Activated CD4-positive, alpha-beta T cell treated with anti-CD3 and anti-CD28 coated beads for 24 hours (primary cell): ENCODE measurements at regions not wholly inside any gene's neighbourhood (a gene's known extent, or its start where the extent isn't known, plus 50 kb on each side); places are given as distances from the start of the nearest gene placed in this dataset.

Experiments
- DNase-seq, 2 donors: peaks; one replicate each; pipeline ENCODE4 v3.0.0-alpha.2; 2020; ENCODE audit warnings: low read depth in 2 of 2

DNA sequence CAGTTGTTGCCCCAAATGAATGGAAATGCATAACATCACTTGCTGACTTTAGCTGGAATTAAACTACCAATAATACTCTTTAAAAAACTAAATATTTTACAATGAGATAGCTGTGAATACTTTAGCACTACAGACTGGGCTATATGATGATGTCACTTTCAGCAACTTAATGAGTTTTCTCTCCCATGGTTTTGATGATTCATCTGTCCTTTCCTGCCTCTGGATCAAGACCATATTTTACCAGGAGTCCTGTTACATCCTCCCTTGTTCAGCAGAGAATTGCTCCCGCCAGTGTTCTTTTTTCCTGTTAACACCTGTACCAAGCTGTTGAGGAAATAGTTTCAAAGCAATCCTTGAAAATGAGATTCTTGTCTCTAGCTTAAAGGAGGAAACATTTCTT lies 543.0 kb downstream of the SPRY1 start:
- no peak for DNase-seq

- no peak for DNase-seq
Observed at GRCh38 chr4:123940604-123941003, 544.0 kb downstream of the SPRY1 start.

DNA sequence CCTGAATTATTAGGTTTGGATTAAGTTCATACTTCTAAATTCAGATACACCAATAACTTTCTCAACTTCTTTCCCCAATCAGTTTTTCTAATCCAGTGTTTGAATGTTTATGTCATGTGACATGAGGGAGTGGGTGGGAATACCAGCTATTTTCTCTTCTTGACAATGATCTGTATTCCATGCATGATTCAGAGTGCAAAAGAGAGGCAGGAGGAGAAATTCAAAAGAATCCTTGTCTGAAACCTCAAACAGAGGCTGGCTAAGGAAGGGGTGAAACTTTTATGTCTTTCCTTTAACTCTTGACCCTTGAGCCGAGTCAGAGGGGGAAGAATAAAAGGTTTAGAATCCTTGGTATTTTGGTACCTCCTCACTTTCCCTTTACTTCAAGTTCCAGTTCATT lies 544.7 kb downstream of the SPRY1 start:
- no peak for DNase-seq

- DNase-seq, result no peak
Observed at GRCh38 chr4:123943976-123944375, 547.4 kb downstream of the SPRY1 start.

GRCh38 chr4:123945301-123945700 lies 548.7 kb downstream of the SPRY1 start:
- no peak for DNase-seq

DNA sequence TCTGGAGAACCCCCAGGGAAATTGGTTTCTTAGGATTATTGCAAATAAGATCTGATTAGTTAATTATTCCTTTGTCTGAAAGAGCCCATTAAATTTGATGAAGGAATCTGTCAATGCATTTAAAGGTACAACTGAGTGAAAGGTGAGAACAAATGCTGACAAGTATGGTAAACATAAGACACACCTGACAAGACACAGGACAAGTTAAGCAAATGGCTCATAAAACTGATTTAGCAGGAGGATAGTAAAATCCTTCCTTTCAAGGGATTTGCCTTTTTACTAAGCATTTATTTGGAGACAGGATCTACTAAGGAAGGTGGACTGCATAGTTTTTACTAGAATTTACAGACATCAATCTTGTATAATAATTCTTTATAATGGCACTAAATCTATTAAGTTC lies 553.9 kb downstream of the SPRY1 start:
- no peak for DNase-seq

DNA sequence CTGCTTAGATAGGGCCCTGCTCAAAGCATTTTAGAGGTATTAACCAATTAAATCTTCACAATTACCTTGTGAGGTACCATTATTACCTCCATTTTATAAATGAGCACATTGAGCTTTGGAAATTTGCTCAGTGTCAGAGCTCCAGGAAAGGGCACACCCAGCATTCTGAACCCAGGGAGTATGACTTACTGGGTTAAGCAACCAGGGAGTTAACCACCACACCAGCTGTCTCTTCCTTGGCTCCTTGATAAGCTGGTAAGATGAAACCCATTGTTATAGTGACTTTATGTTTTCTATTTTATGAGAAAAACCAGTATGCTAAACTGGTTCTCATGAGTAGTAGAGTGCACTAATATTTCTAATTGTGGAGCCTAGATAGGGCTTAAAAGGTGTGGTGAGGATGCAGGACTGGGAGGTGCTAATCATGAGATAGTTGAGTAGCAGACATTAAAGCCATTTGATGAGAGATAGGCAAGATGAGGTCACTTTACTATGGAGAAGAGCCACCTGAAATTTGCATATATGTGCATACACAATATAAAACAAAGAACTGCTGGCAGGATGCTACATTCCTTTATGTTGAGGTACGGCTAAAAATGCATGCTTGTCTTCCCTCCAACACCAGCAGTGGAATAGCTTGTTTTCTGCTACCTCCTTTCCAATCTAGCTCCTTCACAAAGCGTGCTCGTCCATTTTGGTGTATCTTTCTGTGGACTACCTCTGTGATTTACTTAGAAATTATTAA lies 556.1 kb downstream of the SPRY1 start:
- no peak for DNase-seq

- no peak for DNase-seq
Observed at GRCh38 chr4:123953566-123953965, 557.0 kb downstream of the SPRY1 start.

DNA sequence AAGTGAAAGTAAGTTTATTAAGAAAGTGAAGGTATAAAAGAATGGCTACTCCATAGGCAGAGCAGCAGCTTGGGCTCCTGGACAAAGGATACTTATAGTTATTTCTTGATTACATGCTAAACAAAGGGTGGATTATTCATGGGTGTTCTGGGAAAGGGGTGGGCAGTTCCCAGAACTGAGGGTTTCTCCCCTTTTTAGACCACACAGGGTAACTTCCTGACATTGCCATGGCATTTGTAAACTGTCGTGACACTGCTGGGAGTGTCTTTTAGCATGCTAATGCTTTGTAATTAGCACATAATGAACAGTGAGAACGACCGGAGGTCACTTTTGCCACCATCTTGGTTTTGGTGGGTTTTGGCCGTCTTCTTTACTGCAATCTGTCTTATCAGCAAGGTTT lies 557.6 kb downstream of the SPRY1 start:
- DNase-seq, result no peak

DNA sequence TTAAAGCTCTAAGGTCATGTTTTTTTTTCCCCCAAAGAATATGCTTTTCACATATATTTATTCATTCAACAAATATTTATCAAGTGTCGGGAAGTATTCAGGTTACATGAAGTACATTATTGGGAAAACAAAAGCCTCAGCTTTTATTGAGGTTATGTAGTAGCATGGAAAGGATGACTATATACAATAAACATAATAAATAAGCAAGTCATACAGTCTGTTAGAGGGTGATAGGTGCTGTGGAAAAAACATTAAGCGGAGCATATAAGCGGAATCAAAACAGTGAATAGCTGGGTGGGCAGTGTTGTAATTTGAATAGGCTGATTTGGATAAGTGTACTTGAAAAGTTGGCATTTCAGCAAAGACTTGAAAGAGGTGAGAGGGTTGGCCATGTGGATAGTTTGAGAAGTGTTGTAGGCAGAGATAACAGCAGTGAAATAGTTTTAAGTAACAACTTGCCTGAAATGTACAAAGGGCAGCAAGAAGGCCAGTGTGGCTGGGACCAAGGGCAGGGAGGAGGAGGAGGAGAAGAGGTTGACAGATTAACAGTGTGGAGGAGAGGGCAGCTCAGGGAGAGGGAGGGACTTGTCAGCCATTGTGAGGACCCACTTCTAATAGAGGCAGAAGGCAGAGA lies 558.7 kb downstream of the SPRY1 start:
- no peak for DNase-seq

- DNase-seq, result no peak
Observed at GRCh38 chr4:123956204-123956603, 559.6 kb downstream of the SPRY1 start.

DNA sequence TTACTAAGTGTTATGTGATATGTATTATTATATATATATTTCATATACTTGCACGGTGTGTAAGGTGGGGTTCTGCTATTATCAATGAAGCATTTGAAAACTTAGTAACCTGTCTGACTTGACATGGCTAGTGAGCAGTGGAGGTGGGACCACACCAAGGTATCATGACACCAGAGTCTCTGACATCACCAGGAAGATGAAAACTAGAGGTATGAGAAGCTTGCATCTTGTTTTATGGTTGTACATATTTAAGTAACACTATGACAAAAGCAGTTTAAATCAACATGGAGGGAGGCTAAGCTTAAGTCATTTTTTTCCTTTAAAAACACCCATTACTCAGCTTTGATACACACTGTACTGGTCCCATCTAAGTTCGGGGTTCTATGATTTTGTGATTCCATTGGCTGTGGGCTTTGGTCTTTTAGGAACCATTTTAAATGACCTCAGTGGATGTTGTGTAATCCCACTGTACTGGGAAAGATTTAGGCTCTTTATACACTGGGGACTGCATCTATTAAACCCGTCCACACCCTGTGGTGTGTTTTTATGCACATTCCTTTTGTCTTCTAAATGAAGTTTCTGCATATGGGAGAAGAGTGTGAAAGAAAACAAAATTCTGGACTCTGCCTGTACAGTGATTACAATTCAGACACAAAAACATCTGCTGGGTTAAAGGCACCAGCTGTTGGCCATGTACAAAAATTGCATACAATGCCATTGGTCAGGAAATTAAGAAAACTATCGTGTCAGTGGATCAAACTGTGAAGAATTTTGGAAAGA lies 570.6 kb downstream of the SPRY1 start:
- no peak for DNase-seq

DNA sequence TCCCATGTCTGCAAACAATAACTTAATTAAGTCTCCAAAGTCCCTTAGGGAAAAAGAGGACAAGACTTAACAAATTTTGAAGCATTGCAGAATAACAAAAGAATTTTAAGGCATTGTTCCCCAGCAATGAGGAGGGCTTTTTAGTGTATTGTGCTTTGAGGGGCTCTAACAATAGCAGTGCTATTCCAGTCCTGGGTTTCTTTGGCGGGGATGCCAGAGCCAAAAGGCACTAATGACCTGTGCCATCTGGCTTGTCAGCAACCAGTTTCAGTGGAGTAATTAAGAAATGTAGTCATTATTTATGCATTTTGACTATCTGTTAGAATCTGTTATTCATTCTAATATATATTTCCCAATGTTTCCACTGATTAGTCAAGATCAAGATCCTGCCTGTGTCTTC lies 575.4 kb downstream of the SPRY1 start:
- no peak for DNase-seq

DNA sequence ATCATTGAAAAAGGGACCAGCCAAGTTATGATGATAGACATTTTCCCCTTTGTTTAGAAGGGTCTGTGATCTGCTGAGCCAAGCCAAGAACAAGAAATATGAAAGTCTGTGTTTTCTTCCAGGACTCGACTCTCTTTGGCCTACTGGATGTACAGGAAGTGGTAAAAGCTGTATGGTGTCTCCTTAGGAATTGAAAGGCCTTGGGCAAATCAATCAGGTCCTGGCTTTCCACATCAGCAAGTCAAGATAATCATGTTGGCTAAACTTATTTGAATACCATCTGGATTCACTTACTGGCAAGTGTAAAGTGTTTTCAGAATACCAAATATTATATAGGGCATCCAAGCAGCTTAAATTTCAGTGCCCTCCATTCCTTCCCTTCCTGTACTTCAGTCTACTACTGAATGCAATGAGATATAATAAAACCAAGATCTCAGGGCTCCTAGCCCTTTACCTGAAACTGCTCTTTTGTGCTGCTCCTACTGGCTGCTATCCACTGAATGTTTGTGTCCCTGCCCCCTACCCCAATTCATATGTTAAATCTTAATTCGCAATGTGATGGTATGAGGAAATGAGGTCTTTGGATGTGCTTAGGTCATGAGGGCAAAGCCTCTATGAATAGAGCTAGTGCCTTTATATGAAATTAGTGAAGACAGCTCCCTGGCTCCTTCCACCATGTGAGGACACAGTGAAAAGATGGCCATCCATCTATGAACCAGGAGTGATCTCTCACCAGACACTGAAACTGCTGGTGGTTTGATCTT lies 578.0 kb downstream of the SPRY1 start:
- no peak for DNase-seq

DNA sequence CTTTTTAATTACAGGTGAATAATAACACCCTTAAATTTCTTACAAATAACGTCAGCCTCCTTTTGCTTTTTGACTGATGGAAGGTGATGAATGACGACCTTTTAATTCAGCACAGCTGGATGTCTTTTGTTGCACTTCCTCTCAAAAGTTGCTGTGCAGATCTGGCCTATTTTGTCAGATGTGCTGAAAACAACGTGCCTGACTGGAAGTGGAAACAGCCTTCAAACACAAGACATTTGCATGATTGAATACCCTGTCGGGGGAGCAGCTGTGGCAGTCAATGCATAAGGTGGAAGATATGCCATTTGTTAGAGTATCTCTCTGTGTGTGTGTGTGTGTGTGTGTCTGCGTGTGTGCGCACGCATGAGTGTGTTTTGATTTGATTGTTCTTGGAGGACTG lies 579.7 kb downstream of the SPRY1 start:
- DNase-seq, result no peak

- DNase-seq, result no peak
Observed at GRCh38 chr4:123976819-123977218, 580.2 kb downstream of the SPRY1 start.

DNA sequence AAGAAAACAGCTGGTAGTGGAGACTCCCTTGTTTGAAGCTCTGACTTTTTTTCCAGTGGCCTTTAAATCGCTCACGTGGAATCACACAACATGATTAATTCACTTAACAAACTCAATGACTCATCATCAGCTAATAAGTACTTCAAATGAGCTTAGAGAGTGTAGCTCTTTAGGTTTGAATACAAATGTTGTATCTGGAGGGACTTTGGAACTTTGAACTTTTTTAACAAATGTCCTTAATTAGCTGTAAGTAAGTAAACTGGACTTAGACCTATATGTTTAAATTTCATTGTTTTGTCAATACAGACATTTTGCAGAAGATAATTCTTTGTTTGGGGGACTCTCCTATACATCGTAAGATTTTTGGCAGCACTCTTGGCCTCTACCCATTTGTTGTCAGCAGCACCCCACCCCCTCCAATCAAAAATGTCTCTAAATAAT lies 581.1 kb downstream of the SPRY1 start:
- no peak for DNase-seq

GRCh38 chr4:123978637-123979036 lies 582.0 kb downstream of the SPRY1 start:
- DNase-seq, result no peak

DNA sequence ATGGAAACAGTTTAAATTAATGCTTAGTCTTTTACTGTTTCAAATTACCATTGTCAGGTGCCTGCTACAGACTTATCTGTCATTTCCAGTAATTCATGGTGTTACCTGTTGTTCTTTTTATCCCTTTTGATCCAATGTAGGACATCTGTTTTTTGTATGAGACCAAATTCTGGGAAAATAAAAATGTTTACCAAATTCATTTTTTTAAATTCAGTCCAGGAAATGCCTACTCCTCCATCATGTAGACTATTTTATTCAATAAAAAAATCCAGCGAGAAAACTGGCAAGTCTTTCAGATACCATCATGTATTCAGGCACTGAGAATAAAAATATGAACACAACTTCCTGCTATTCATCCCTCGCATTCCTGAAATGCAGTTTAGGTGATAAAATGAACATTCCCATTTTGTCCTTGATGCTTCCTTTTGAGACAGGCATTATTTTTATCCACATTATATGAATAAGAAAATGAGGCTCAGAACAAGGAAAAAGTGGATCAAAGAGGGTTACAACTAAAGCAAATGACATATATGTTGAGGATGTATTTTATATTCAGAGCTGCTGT lies 584.2 kb downstream of the SPRY1 start:
- no peak for DNase-seq

GRCh38 chr4:123984886-123985285 lies 588.3 kb downstream of the SPRY1 start:
- no peak for DNase-seq

DNA sequence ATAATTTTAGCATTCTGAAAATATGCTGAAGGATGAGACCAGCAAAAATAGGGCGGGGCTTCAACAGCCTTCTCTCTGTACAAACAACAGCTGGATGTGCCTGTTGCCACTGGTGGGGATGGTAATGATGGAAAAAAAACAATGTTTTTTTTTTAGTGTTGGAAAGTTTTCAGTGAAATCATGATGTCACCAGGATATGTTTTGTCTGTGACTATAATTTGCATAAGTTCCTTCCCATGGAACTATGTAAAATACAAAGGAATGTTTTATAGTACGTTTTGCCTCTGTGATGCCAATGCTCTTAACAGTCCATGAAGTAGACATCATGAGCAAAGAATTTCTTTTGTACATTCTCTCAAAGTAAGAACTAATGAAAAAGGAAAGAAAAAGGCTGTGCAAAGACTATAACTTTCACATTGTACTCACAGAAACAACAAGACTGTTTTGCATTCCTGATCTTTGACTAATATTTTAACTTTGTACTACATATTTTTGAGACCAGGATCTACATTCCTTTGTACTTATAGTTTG lies 589.7 kb downstream of the SPRY1 start:
- DNase-seq, result no peak

DNA sequence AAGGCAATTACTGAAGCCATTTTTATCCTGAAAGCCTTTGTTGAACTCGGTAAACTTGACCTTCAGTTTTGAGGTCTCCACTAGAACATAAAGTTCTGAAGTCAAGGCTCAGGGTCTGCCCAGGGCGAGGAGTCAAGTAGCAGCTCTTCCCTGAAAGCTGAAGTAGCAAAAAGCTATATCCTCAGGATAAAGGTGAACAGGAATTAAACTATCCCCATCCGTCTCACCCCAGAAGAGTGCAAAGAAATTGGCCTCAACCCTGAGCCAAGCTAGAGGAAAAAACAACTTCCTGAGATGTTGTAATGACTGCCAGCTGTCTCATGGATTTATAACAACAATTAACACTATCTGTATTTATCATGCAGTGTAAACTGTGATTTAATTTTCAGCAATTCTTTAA lies 590.8 kb downstream of the SPRY1 start:
- DNase-seq, result no peak
